ENCODE measurements at regions not wholly inside any gene's neighbourhood (a gene's known extent, or its start where the extent isn't known, plus 50 kb on each side); places are given as distances from the start of the nearest gene placed in this dataset.

DNA sequence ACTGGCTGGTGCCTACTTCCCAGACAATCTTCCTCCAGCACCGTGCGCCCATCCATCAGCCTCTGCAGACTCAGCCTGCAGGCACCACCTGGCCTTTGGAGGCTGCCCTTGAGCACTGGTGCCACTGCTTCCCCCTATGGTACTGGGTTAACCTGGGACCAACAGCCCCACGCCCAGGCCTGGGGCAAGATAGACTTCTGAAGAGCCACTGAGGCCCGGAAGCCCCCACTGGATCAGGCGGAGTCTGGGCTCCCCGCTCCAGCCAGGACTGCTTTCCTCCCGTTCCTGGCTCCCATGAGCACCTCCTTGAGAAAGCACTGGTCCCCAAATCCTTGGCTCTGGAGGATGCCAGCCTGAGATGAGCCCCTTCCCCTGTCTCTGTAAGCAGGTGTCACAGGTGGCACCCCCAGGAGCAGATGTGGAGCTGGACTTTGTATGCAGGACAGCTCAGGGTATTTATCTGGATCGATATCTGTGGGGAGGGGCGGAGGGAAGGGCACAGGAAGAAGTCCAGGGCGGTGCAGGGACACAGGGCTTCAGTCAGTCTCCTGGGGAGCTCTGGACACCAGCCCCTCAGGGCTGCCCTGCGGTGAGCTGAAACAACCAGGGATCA, 206.5 kb upstream of the PPP2R2D start:
- no peak for DNase-seq

DNA sequence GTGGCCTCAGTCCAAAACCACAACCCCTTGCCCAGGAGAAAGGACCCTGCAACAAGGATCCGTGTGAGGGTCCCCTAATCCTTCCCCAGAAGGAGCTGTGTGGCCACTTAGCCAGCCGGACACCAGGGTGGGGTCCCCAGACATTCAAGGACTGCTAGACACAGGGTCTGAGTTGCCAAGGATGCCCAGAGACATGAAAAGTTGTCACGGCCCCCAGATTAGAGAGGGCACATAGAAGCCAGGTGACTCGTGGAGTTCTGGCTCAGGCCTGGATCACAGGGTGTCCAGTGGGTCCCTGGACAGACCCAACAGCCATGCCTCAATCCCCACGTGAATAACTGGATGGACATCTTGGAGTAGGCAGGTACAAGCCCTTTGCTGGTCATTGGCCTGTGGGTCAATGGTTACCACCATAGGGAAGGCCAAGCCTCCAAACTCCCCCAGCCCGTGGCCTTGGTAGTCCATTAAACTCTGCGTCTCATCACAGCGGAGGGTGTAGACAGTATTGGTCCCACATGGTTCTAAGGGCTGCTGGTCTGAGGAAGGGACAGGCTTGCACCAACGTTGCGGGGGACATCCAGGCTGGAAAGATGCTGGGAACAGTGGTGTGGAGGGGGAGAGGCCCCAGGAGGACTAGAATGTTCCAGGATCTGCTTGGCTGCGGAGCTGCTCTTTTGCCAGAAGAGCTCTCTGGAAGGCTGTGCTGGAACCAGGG, 205.9 kb upstream of the PPP2R2D start:
- DNase-seq, result no peak

DNA sequence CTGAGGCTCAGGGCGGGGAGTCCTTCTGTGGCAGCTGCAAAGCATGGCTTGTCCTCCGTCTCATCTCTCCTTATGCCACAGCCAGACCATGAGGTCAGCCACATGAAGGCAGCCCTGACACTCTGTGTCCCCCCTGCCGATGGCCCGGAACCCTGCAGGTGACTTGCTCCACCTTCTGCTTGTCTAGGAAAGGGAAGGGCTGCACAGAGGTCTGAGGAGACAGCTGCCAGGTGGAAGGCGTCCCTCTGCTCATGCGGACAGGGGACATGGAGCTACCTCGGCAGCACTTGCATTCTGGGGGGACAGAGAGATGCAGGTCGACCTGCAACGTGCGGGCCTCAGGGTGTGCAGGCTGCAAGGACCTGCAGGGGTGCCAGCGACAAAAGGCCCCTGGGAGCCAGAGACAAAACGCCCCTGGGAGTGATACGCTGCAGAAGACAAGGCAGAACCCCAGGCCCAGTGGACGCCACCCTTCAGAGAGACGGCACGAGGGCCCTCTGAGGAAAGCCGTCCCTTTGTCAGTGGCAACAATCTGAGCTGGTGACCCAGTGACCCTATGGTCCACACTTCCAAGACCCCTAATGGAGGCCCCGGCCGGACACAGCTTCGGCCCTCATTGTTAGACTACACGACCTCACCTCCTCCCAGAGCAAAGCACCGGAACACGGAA, 205.2 kb upstream of the PPP2R2D start:
- no peak for DNase-seq

DNA sequence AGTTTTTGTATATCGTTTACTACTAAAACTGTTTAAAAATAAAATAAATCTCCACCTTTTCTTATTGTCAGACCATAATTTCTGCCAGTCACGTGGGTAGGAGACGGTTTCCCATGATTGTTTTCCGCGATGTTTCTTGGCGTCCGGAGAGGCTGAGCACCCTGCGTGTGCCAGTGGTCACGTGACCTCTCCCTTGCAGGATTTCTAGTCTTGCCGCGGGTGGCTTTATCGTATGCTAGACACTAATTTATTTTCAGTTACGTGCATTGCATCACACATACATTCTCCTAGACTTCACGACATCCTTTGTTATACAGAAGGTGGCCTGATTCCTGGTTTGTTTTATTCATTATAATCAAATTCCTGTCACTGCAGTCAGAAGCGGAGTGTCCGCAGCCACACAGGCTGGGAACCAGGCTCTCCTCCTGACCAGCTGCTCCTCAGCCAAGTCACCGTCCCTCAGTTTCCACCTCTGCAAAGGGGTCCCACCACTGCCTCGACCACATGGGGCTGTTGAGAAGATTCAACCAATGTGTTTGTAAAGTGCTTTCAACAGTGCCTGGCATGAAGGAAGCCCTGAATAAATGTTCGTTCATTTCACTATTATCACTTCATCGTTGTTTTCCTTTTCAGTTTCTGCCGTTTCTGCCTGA, 203.2 kb upstream of the PPP2R2D start:
- DNase-seq, result no peak

DNA sequence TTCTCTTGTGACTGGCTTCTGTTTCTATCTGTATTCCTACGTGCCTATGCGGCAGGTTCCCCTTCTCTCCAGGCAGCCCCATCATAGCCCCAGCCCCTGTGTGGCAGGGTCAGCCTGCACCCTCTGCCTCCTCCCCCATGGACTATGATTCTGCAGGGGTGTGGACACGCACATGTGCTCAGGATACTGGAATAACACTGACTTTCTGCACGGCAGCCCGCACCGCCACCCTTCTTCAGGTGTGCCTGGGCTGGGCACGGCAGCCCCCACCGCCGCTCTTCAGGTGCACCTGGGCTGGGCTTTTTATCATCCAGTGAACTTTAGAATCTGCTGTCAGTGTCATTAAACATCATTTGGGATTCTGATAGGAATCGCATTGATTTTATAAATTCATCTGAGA, 202.6 kb upstream of the PPP2R2D start:
- DNase-seq, result no peak

DNA sequence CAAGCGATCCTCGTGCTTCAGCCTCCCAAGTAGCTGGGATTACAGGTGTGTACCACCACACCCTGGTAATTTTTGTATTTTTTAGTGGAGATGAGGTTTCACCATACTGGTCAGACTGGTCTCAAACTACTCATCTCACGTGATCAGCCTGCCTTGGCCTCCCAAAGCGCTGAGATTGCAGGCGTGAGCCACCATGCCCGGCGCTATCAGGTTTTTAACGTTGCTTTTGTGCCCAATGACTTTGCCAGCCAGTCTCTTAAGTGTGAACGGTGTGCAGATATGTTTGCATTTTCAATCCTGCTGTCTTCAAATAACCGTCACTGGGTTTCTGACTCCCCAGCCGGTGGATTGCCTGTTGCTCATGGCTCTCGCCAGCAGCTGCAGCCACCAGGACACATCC, 201.8 kb upstream of the PPP2R2D start:
- no peak for DNase-seq

DNA sequence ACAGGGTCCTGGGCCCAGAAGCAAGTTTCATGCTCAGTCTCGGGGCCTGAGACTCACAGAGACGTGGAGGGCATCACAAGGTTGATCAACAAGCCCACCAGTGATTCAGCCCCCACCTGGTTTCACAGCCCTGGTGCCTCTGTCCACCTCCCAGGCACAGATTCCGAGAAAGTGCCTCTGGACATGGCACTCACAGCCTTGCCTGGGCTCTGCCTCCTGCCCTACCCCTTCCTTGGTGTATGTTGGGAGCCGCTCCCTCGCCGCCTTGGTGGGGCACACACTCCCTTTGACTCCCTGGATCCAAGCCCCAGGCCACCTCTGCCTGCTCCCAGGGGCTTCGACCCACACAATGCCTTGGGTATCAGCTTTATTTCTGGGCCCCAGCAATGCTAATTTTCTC, 200.8 kb upstream of the PPP2R2D start:
- DNase-seq, result no peak

DNA sequence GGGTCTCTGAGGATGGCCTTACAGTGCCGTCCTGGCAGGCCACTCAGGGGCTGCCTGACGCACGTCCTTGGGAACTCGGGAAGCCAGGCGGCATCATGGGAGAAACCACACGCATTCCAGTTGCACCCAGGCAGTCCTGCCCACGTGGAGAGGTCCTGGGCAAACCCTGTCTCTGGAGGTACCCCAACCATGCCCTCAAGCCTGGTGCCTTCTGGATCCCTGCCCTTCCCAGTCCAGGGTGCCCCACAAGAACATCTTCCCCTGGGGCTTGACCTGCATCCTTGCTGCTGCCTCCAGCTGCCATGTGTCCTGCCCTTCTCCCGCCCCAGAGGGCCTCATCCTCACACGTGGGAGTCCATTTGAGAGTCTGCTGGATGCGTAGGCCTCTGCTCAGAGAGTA, 200.3 kb upstream of the PPP2R2D start:
- no peak for DNase-seq

DNA sequence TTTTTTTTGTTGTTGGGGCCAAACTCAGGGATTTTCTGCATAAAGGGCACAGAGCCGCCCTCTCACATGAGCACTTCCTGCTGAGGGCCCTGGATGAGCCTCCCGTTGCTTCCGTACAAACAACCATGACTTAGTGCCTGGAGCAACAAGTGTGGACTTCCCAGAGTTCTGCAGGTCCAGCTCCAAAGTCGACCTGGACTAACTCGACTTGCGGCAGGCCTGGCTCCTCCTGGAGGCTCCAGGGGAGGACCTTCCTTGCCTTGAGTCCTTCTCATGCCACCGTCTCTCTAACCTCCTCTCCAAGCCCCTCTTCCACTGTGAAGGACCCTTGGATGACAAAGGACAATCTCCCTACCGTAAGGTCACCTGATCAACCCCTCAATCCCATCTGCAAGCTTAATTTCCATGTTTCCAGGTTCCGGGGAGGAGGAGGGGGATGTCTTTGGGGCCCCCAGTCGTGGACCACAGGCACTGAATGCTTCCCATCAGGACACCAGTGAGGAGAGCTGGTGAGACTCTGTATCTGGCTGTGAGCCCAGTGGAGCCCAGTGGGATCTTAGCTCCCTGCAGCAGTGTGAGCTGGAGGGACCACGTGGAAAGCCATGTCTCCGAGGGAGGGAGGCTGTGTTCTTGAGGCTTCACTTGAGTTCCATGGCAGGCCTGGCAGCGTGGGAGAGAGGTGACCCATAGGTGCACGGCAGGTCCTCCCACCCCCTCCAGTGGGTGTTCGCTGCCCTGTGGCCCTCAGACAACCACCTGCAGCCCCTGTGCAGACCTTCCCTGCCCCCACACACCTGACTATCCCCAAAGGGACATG, 199.5 kb upstream of the PPP2R2D start:
- DNase-seq, result no peak

DNA sequence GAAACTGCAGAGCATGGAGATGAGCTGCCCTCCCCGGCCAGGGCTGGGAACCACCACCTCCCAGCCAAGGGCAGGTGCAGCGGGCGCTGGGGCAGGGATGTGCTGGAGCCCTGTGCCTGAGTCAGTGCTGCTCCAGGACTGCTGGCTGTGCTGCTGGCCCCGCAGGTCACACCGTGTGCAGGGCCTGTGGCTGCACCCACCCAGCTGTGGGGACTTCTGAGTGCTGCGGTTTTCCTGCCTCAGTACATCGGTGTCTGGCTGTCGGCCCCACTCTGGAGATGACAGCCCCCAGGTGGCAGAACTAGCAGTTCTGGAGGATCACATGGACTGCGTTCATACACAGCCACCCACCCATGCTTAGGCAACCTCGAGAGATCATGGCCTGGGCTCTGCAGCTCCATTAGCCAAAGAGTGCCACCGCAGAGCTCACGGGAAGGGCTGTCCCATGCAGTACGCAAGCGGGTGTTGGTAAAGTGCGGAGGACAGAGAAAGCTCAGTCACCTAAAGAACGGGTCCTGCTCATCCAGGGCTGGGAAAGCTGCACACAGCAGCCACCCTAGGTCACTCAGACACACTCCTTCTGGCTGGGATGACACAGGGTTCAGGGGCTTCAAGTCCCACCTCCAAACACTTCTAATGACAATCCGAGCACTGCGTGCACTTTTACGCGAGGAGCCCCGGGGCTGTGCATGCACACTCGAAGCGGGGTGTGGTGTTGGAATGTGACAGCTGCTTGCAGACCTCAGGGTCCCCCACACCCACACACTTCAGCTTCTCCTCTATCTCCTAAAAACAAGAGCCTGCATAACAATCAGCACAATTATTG, 198.1 kb upstream of the PPP2R2D start:
- no peak for DNase-seq

DNA sequence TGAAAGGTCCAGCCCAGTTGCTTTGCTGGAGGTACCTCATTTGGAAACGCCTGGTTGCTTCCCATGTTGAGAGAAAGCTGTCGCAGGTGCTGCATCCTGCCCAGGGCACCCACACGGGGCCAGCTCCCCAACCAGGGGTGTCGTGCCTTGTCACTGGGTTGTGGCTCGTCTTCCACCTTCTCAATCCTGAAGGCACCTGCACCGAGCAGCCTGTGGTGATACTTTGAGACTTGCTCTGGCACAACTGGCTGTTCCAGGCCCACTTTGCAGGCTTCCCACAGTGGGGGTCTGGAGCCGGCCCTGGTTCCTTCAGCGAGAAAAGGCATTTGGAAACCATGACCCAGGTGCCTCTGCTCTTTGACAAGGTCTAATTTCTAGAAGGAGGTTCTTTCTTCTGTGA, 197.3 kb upstream of the PPP2R2D start:
- DNase-seq, result no peak

DNA sequence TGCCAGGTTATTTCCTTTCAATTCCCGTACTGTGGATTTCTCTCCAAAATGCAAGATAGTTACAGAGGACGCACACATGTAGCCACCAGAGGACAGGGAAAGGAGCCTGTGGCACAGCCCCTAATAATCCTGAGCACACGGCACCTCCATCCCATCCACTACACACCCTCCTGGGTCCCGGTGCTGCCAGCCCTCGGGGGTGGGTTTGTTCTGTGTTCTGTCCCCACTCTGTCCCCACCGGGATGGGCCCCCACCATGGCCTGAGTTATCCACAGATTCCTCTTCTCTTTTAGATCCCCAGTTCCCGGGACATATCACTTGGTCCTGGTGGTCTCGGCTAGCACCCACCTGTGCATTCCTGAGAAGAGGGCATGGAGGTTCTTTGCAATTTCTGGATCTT, 196.9 kb upstream of the PPP2R2D start:
- DNase-seq, result no peak

DNA sequence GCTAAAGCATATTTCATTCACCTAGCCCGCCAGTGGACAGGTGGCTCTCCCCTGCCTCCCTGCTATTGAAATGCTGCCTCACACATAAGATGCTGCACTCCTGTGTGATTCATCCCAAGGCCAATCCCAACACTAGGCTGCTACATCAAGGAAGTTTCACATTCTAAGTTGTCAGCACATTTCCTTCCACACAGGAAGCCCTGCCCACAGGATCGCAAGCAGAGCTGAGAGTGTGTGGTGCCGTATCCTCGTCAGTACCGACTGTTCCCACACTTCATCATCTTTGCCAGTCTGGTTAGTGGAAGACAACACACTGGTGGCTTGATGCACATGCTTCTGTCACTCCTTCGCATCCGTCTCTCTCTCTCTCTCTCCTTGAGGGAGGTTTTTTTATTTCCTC, 194.3 kb upstream of the PPP2R2D start:
- no peak for DNase-seq

DNA sequence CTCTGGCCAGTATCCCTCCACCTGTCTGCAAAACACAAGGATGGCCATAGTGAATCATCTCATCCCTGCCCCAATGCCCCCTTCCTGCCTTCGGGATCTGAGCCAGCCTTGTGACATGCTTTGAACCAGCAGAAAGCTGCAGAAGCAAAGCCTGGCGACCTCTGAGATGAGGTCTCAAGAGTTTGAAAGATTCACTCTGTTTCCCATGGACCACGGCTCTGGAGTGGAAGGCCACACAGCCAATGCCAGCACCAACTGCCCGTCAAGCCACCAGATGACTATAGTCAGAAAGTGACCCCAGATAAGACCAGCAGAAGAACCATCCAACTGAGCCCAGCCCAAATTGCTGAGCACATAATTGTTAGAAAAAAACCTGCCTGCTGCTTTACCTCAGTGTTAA, 193.9 kb upstream of the PPP2R2D start:
- no peak for DNase-seq

DNA sequence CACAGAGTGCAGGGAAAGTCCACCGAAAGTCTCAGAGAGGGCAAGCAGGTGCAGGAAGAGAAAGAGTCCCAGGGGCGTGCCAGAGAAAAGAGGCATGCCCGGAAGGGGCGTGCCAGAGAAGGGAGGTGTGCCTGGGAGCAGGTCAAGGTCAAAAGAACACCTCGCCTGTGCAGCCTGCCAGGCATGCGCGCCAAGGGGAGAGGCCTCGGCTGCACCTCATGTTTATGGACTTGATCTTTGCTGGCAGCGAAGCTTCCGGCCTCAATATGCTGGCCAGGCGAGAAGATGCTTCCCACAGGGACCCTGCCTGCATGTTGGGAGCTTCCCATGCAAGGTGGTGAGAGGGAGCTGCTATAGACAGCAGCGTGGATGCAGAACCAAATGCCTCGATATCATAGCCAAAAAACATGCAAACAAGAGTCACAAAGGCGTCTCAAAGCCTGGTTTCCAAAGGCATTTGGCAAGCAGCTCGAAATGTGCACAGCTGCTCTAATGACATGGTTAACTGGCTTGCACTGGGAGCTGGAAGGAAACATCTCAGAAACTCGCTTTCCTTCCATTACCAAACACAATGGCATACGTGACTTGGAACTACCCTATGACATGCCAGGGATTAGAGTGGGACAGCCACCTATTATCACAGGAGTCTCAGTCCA, 192.5 kb upstream of the PPP2R2D start:
- no peak for DNase-seq

DNA sequence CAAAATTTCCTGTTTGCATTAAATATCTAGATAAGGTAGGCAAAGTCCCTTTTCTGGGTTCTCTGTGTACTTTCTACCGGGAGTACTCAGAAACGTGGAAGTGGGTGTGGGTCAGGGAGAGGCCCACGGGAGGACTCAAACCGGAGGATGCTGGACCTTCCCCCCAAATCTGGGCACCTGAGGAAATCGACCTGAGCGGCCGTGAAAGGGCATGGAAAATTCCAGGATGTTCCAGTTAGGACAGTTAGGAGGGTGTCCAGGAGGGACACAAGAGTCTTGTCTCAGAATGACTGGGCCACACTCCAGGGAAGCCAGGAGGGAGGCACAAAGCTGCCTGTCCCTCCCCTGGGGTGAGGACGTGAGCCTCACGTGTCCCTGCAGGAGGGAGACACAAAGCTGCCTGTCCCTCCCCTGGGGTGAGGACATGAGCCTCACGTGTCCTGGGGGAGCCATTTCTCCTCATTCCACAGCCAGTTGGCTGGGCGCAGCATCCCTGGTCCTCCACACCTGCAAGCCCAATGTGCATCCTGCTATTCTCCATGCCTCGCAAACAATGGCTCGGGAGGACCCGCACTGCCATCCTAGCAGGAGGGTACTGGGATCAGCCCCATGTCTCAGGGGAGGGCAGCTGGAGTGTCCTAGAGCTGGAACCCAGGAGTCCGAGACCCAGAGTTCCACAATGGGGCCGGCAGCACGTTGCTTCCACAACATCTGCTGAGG, 190.5 kb upstream of the PPP2R2D start:
- DNase-seq, result no peak

DNA sequence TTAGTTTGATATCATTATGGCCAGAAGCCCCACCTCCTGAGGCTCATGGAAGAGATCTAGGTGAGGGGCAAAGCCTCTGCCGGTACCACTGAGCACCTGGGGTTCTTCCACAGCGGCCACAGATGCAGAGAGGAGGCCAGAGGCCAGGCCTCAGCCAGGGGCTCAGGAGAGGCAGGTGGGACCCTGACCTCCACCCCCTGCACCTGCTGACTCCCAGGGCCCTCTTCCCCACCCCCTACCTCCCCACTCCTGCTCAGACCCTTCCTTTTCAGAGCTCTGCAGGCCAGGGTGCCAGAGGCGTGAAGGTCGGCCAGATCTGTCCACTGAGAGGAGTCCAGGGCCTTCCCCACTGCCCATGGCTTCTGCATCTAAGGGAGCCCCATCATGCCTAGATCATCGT, 178.7 kb upstream of the PPP2R2D start:
- DNase-seq, result no peak

DNA sequence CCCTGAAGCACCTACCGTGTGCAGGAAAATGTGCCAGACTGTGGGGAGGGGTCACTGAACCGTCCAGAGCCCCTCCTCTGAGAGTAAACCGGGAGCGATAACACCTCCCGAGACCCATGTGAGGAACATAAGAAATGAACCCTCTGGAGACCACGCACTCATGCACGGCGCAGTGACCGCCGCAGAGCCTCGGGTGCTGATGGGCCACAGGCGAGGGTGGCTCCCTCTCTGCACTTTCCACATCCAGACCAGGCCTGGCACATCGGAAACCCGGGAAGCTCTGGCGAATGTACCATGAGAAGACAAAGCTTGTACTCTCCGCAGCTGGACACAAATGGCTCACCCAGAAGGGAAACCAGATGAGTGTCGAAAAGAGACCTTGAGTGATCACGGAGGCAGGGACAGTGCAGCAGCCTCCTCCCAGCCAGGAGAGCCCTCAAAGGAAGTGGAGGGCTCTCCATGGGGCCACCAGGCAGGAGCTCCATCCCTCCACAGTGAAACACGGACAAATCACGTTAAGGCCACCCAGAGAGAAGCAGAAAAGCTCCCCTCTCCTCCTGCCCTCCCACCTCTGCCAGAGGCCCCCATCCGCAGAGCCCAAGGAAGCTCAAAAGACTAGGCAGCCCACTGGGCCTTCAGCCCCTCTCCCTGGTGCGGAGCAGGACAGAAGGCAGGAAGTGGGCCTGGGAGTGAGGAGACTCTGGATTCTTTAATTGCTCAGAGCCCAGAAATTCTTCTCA, 178.1 kb upstream of the PPP2R2D start:
- DNase-seq, result no peak

DNA sequence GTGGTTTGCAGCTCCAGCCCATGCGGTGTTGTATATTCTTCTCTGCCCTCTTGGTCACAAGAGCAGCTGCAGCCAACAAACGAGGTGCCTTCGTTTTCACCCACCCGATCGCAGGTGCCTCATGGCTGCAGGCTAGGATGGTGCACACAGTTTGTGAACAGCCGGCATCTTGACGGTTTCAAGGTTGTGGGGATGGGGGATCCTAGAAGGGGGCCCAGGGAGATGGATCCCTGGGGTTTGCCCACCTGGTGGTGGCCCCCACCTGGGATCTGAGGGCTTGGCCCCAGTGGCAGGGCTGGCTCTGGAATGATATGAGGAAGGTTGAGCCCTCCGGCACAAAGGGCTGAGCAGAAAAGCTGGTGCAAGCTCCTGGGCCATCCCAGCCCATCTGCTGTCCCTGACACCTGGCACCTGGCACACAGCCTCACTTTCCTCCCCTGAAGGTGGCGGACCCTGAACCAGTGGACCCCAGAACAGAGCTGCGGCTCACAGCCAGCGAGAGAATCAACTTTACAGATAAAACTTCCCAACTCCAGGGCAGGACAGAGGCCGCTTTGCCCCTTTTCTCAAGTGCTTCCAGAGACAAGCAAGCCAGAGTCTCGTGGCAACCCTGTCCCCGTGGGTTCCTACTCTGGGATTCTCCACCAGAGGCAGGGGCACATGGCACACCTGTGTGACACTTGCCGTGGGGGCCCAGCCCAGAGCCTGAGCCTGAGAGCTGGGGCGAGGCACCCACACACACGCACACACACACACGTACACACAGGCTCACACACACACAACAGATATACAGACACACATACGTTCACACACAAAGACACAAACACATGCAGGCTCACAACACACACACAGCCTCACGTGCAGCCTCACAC, 177.3 kb upstream of the PPP2R2D start:
- DNase-seq, result no peak

All from T-helper 9 cell (primary cell).